ENCODE measurements at regions not wholly inside any gene's neighbourhood (a gene's known extent, or its start where the extent isn't known, plus 50 kb on each side); places are given as distances from the start of the nearest gene placed in this dataset.

GRCh38 chr12:74454109-74454508 is 83.5 kb upstream of the ATXN7L3B start:
- no peak for DNase-seq

GRCh38 chr12:74455429-74455828 is 82.2 kb upstream of the ATXN7L3B start:
- no peak for DNase-seq

- DNase-seq = no peak
Observed at GRCh38 chr12:74456431-74456830, 81.2 kb upstream of the ATXN7L3B start.

- DNase-seq = no peak
Observed at GRCh38 chr12:74468401-74468800, 69.2 kb upstream of the ATXN7L3B start.

GRCh38 chr12:74476234-74476633 is 61.4 kb upstream of the ATXN7L3B start:
- no peak for DNase-seq

GRCh38 chr12:74481078-74481477 is 56.6 kb upstream of the ATXN7L3B start:
- no peak for DNase-seq

- DNase-seq = no peak
Observed at GRCh38 chr12:74482115-74482514, 55.5 kb upstream of the ATXN7L3B start.

GRCh38 chr12:74483057-74483456 is 54.6 kb upstream of the ATXN7L3B start:
- DNase-seq = no peak

Measured in hypothalamus (tissue), 51 donors.